Eye (tissue), 1 donor: ENCODE measurements at regions not wholly inside any gene's neighbourhood (a gene's known extent, or its start where the extent isn't known, plus 50 kb on each side); places are given as distances from the start of the nearest gene placed in this dataset.

ENCODE experiments used
- DNase-seq: peaks from one replicate; pipeline ENCODE4 v3.0.0-alpha.2; 2015

- no peak for DNase-seq
These were observed 241.5 kb upstream of the SATB1 start for GRCh38 chr3:18666655-18667054.

- DNase-seq = no peak
These were observed 234.9 kb upstream of the SATB1 start for GRCh38 chr3:18660059-18660458.

GRCh38 chr3:18657858-18658820 lies 233.0 kb upstream of the SATB1 start:
- DNase-seq = peak; percentile 8

- no peak for DNase-seq
These were observed 231.7 kb upstream of the SATB1 start for GRCh38 chr3:18656866-18657265.

- peak; percentile 18 for DNase-seq
These were observed 231.3 kb upstream of the SATB1 start for GRCh38 chr3:18656410-18656809.

- DNase-seq = no peak
These were observed 230.7 kb upstream of the SATB1 start for GRCh38 chr3:18655827-18656226.

- no peak for DNase-seq
These were observed 227.6 kb upstream of the SATB1 start for GRCh38 chr3:18652781-18653180.

- no peak for DNase-seq
These were observed 225.6 kb upstream of the SATB1 start for GRCh38 chr3:18650731-18651130.

GRCh38 chr3:18649666-18650363 lies 224.7 kb upstream of the SATB1 start:
- DNase-seq = no peak

GRCh38 chr3:18648868-18649462 lies 223.8 kb upstream of the SATB1 start:
- no peak for DNase-seq

- no peak for DNase-seq
These were observed 223.0 kb upstream of the SATB1 start for GRCh38 chr3:18648159-18648558.

- DNase-seq = no peak
These were observed 220.5 kb upstream of the SATB1 start for GRCh38 chr3:18645619-18646018.

GRCh38 chr3:18643281-18643680 lies 218.1 kb upstream of the SATB1 start:
- no peak for DNase-seq

GRCh38 chr3:18641916-18642315 lies 216.8 kb upstream of the SATB1 start:
- DNase-seq = no peak

GRCh38 chr3:18635215-18635614 lies 210.1 kb upstream of the SATB1 start:
- DNase-seq = no peak

GRCh38 chr3:18634461-18634860 lies 209.3 kb upstream of the SATB1 start:
- no peak for DNase-seq

GRCh38 chr3:18633002-18633401 lies 207.9 kb upstream of the SATB1 start:
- DNase-seq = no peak

- no peak for DNase-seq
These were observed 205.2 kb upstream of the SATB1 start for GRCh38 chr3:18630295-18630694.

GRCh38 chr3:18625085-18625484 lies 199.9 kb upstream of the SATB1 start:
- DNase-seq = no peak

- no peak for DNase-seq
These were observed 198.1 kb upstream of the SATB1 start for GRCh38 chr3:18623220-18623619.

- no peak for DNase-seq
These were observed 193.6 kb upstream of the SATB1 start for GRCh38 chr3:18618723-18619122.

- no peak for DNase-seq
These were observed 186.9 kb upstream of the SATB1 start for GRCh38 chr3:18611991-18612390.

- no peak for DNase-seq
These were observed 184.0 kb upstream of the SATB1 start for GRCh38 chr3:18609187-18609586.

GRCh38 chr3:18597919-18598318 lies 172.8 kb upstream of the SATB1 start:
- DNase-seq = no peak
